Chondrocyte (in vitro differentiated cells): ENCODE measurements at regions not wholly inside any gene's neighbourhood (a gene's known extent, or its start where the extent isn't known, plus 50 kb on each side); places are given as distances from the start of the nearest gene placed in this dataset.

Source experiments
- DNase-seq: peaks from one replicate; pipeline ENCODE4 v3.0.0; 2021; ENCODE audit warnings: mixed read lengths, low spot score
- H3K27ac Mint-ChIP-seq: one replicate; pipeline ENCODE4 v1.8.0; 2021; ENCODE audit warnings: mild to moderate bottlenecking, moderate library complexity, mixed read lengths; ENCODE audit not compliant: unreplicated experiment
- H3K27me3 Mint-ChIP-seq: 2 replicates; pipeline ENCODE4 v1.8.0; 2021; ENCODE audit warnings: low read depth, mixed read lengths
- H3K36me3 Mint-ChIP-seq: 2 replicates; pipeline ENCODE4 v1.8.0; 2021; ENCODE audit warnings: low read depth, mixed read lengths
- H3K4me1 Mint-ChIP-seq: 2 replicates; pipeline ENCODE4 v1.8.0; 2021; ENCODE audit warnings: low read depth, mild to moderate bottlenecking, mixed read lengths
- H3K4me3 Mint-ChIP-seq: one replicate; pipeline ENCODE4 v1.8.0; 2021; ENCODE audit warnings: mild to moderate bottlenecking, moderate library complexity, mixed read lengths; ENCODE audit not compliant: unreplicated experiment
- H3K9me3 Mint-ChIP-seq: 2 replicates; pipeline ENCODE4 v1.8.0; 2021; ENCODE audit warnings: low read depth, mixed read lengths
- CTCF ChIP-seq: fragments of 200-600 bp; sonication (generic); IDR thresholded peaks from 2 replicates; pipeline ENCODE4 v1.5.0; 2021; ENCODE audit warnings: antibody characterized with exemption, mild to moderate bottlenecking, moderate library complexity

GRCh38 chr3:153442386-153442785 is 280.4 kb downstream of the RAP2B start:
- no peaks in the 10 kb centered on the region for H3K9me3 Mint-ChIP-seq
- H3K36me3 Mint-ChIP-seq, result no peaks in the 10 kb centered on the region
- peaks cover 9% of the 10 kb centered on the region for H3K27me3 Mint-ChIP-seq
- no peak for DNase-seq
- peaks cover 2% of the 10 kb centered on the region for H3K4me1 Mint-ChIP-seq
- H3K27ac Mint-ChIP-seq, result no peak overlapping the region
- no peak for TF ChIP-seq CTCF
- no peak overlapping the region for H3K4me3 Mint-ChIP-seq

DNA sequence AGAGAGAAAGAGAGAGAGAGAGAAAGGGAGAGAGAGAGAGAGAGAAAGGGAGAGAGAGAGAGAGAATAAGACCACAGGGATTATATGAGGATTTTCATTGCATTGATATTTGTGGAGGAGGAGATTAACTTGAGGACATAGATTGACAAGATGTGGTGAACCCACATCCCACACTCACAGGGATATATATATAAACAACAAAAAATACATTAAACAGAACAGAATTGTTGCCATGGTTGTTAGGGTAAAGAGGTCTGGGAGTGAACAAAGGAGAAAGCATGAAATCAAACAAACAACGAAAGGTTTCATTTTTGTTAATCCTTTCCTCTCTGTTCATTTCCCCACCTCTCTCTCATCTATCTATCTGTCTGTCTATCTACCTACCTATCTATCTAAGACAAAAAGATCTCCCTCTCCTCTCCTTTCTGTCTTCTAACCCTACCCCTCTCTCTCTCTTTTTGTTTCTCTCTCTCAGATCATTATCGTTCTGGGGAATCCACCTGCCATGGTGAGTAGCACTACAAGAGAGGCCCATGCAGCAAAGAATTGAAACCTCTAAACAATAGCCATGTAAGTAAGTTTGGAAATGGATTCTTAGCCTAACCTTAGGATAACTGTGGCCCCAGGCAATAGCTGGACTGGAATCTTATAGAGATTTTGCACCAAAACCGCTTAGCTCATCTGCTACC is 280.9 kb downstream of the RAP2B start:
- no peak overlapping the region for H3K4me3 Mint-ChIP-seq
- peaks cover 9% of the 10 kb centered on the region for H3K27me3 Mint-ChIP-seq
- H3K9me3 Mint-ChIP-seq, result no peaks in the 10 kb centered on the region
- no peak overlapping the region for H3K27ac Mint-ChIP-seq
- no peaks in the 10 kb centered on the region for H3K4me1 Mint-ChIP-seq
- no peak for TF ChIP-seq CTCF
- H3K36me3 Mint-ChIP-seq, result no peaks in the 10 kb centered on the region
- no peak for DNase-seq

DNA sequence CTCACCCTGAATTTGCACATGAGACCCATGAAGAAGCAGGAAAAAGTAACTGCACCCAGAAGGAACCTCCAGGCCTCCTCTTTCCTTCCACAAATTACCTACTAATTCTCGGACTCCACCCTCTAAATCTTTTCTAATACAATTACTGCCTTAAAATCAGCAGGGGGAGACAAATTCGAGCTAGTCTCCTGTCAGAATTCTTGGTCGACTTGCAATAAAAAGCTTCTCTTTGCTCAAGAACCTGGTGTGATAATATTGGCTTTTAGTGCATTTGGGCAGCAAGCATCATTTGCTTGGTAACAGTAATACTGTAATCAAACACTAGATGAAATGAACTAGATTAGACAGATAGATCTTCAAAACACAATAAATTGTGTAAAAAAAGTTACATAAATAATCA is 281.9 kb downstream of the RAP2B start:
- no peak for DNase-seq
- no peak overlapping the region for H3K4me3 Mint-ChIP-seq
- H3K27me3 Mint-ChIP-seq, result peaks cover 7% of the 10 kb centered on the region
- no peaks in the 10 kb centered on the region for H3K9me3 Mint-ChIP-seq
- peak; percentile 39 for TF ChIP-seq CTCF
- no peak overlapping the region for H3K27ac Mint-ChIP-seq
- no peaks in the 10 kb centered on the region for H3K36me3 Mint-ChIP-seq
- H3K4me1 Mint-ChIP-seq, result no peaks in the 10 kb centered on the region

DNA sequence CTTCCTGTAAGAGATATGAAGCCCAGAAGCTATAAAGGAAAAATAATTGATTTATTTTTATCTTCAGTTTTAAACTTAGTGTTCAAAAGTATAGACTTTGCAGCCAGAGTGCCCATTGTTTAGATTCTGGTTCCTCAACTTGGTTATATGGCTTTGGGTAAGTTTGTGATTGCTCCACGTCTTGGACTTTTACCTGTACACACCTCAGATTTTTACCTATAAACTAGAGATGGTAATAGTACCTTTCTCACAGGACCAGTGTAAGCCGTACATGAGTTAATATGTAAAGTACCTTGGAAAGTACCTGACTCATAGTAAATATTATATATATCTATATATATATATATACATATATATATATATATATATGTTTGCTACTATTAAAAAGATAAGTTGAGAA is 283.8 kb downstream of the RAP2B start:
- Mint-ChIP-seq H3K36me3 (no peaks in the 10 kb centered on the region), H3K4me3 (no peak overlapping the region), H3K4me1 (no peaks in the 10 kb centered on the region), H3K9me3 (no peaks in the 10 kb centered on the region), H3K27ac (no peak overlapping the region), H3K27me3 (peaks cover 3% of the 10 kb centered on the region)
- no peak for DNase-seq
- no peak for TF ChIP-seq CTCF

- Mint-ChIP-seq H3K9me3 (no peaks in the 10 kb centered on the region), H3K27me3 (no peaks in the 10 kb centered on the region), H3K27ac (no peak overlapping the region), H3K4me3 (no peak overlapping the region), H3K4me1 (no peaks in the 10 kb centered on the region), H3K36me3 (no peaks in the 10 kb centered on the region)
- DNase-seq, result no peak
- no peak for TF ChIP-seq CTCF
Measured at GRCh38 chr3:153448151-153448829, 286.3 kb downstream of the RAP2B start.
